ENCODE measurements at regions not wholly inside any gene's neighbourhood (a gene's known extent, or its start where the extent isn't known, plus 50 kb on each side); places are given as distances from the start of the nearest gene placed in this dataset.

GRCh38 chr22:44589831-44590230 is 91.8 kb upstream of the RTL6 start:
- no peak for FAIRE-seq

- no peak for FAIRE-seq
Observed at GRCh38 chr22:44588348-44588747, 90.3 kb upstream of the RTL6 start.

GRCh38 chr22:44587737-44588310 is 89.8 kb upstream of the RTL6 start:
- no peak for FAIRE-seq

- no peak for FAIRE-seq
Observed at GRCh38 chr22:44586999-44587736, 89.1 kb upstream of the RTL6 start.

GRCh38 chr22:44586351-44586990 is 88.4 kb upstream of the RTL6 start:
- FAIRE-seq, result no peak

GRCh38 chr22:44585559-44586350 is 87.7 kb upstream of the RTL6 start:
- no peak for FAIRE-seq

- FAIRE-seq, result no peak
Observed at GRCh38 chr22:44584256-44584902, 86.3 kb upstream of the RTL6 start.

- no peak for FAIRE-seq
Observed at GRCh38 chr22:44583854-44584253, 85.8 kb upstream of the RTL6 start.

- no peak for FAIRE-seq
Observed at GRCh38 chr22:44583061-44583760, 85.2 kb upstream of the RTL6 start.

GRCh38 chr22:44582016-44582415 is 84.0 kb upstream of the RTL6 start:
- FAIRE-seq, result no peak

- no peak for FAIRE-seq
Observed at GRCh38 chr22:44581096-44581435, 83.0 kb upstream of the RTL6 start.

- FAIRE-seq, result no peak
Observed at GRCh38 chr22:44580176-44581095, 82.4 kb upstream of the RTL6 start.

GRCh38 chr22:44578516-44579230 is 80.6 kb upstream of the RTL6 start:
- FAIRE-seq, result no peak

- no peak for FAIRE-seq
Observed at GRCh38 chr22:44578110-44578457, 80.1 kb upstream of the RTL6 start.

GRCh38 chr22:44577391-44578109 is 79.5 kb upstream of the RTL6 start:
- no peak for FAIRE-seq

- FAIRE-seq, result no peak
Observed at GRCh38 chr22:44576311-44577260, 78.6 kb upstream of the RTL6 start.

GRCh38 chr22:44575381-44576268 is 77.6 kb upstream of the RTL6 start:
- no peak for FAIRE-seq
